Keratinocyte (primary cell): ENCODE measurements at regions not wholly inside any gene's neighbourhood (a gene's known extent, or its start where the extent isn't known, plus 50 kb on each side); places are given as distances from the start of the nearest gene placed in this dataset.

Experiments
- EZH2 ChIP-seq: IDR thresholded peaks from one replicate; pipeline ENCODE4 v1.6.1; 2012; ENCODE audit warnings: inconsistent platforms, mild to moderate bottlenecking, low read length, moderate library complexity
- TF ChIP-seq, protein P1 (sequence below), 3 experiments: IDR thresholded peaks in 1 of 3; conservative IDR thresholded peaks in 1 of 3; optimal IDR thresholded peaks in 1 of 3; 2 replicates in 2 of 3; 3 replicates in 1 of 3; pipeline versions ENCODE3 to v1.5.1; 2011; ENCODE audit warnings: low read length in 3 of 3, mild to moderate bottlenecking in 3 of 3, moderate library complexity in 2 of 3, control low read depth in 1 of 3, inconsistent platforms in 1 of 3; ENCODE audit not compliant: insufficient read depth in 2 of 3; ENCODE audit errors: extremely low read depth in 1 of 3

DNA sequence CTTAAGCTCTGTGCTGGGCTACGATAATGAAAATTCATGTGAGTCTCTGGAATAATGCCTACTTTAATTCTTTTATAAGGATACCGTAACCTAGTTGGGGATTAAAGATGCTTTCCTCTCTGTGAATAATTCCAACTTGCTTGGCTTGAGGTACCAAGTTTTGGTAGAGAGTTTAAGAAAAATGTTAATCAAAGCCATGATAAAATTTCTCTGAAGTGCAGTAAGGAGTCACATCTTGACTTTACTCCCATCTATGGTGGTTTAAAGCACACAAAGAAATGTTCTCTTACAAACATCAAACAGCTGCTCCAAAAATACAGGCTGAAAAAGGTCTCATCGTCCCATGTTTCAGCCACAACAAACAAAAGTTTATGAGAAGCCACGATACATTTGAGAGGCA is 284.8 kb upstream of the TBX3 start:
- TF ChIP-seq, protein P1, sequence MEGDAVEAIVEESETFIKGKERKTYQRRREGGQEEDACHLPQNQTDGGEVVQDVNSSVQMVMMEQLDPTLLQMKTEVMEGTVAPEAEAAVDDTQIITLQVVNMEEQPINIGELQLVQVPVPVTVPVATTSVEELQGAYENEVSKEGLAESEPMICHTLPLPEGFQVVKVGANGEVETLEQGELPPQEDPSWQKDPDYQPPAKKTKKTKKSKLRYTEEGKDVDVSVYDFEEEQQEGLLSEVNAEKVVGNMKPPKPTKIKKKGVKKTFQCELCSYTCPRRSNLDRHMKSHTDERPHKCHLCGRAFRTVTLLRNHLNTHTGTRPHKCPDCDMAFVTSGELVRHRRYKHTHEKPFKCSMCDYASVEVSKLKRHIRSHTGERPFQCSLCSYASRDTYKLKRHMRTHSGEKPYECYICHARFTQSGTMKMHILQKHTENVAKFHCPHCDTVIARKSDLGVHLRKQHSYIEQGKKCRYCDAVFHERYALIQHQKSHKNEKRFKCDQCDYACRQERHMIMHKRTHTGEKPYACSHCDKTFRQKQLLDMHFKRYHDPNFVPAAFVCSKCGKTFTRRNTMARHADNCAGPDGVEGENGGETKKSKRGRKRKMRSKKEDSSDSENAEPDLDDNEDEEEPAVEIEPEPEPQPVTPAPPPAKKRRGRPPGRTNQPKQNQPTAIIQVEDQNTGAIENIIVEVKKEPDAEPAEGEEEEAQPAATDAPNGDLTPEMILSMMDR (optimal IDR thresholded peaks at IDR 0.05 in 1 of 3, IDR thresholded peaks at IDR 0.05 in 1 of 3, conservative IDR thresholded peaks at IDR 0.05 in 1 of 3; ENCODE audit: extremely low read depth in 1 of 3, insufficient read depth in 2 of 3, low read length in 3 of 3) = no peak
- TF ChIP-seq EZH2 = no peak
